Stomach (tissue), 4 donors: ENCODE measurements at regions not wholly inside any gene's neighbourhood (a gene's known extent, or its start where the extent isn't known, plus 50 kb on each side); places are given as distances from the start of the nearest gene placed in this dataset.

Source experiments
- CTCF ChIP-seq, 7 experiments: fragments of 450-650 bp in 4 of 7; fragments of 200-600 bp in 3 of 7; sonication (generic) in 3 of 7; IDR thresholded peaks; one replicate each; pipeline ENCODE4 v1.5.1; 2016 to 2019; ENCODE audit warnings: antibody characterized with exemption in 7 of 7, control low read depth in 2 of 7, mild to moderate bottlenecking in 1 of 7
- POLR2A ChIP-seq, 4 donors: fragments of 450-650 bp; IDR thresholded peaks; one replicate each; pipeline ENCODE4 v1.6.1; 2016; ENCODE audit warnings: antibody characterized with exemption in 4 of 4, control low read depth in 2 of 4, mild to moderate bottlenecking in 1 of 4, moderate library complexity in 1 of 4
- POLR2AphosphoS5 ChIP-seq, 3 donors: sonication (generic); formaldehyde crosslinking; IDR thresholded peaks; one replicate each; pipeline ENCODE4 v1.6.1; 2016; ENCODE audit warnings: antibody characterized with exemption in 3 of 3

GRCh38 chr14:34161351-34162082 is 210.6 kb upstream of the EGLN3 start:
- no peak for TF ChIP-seq CTCF (IDR thresholded peaks at IDR 0.05)
- no peak for TF ChIP-seq POLR2A (IDR thresholded peaks at IDR 0.05)
- no peak for TF ChIP-seq POLR2AphosphoS5 (IDR thresholded peaks at IDR 0.05)
